Lung (tissue), 11 donors: ENCODE measurements at regions not wholly inside any gene's neighbourhood (a gene's known extent, or its start where the extent isn't known, plus 50 kb on each side); places are given as distances from the start of the nearest gene placed in this dataset.

Experiments used
- ATAC-seq: fragments of 200-7000 bp; cut with Tn5 transposase; one replicate; pipeline ENCODE4 v1.9.1; 2020; ENCODE audit warnings: moderate number of reproducible peaks; ENCODE audit not compliant: insufficient read depth, low FRiP score
- DNase-seq, 3 donors: peaks; one replicate each; pipeline ENCODE4 v3.0.0-alpha.2; 2013 to 2017
- H3K27ac ChIP-seq, 2 donors: one replicate each; pipeline ENCODE4 v1.5.1; 2013; ENCODE audit warnings: mild to moderate bottlenecking in 2 of 2, moderate library complexity in 2 of 2, control low read depth in 1 of 2, inconsistent platforms in 1 of 2, low read depth in 1 of 2, low read length in 1 of 2
- H3K27me3 ChIP-seq, 3 donors: one replicate each; pipeline ENCODE4 v1.5.1; 2013; ENCODE audit warnings: low read length in 2 of 3; ENCODE audit not compliant: control insufficient read depth in 3 of 3, insufficient read depth in 3 of 3
- H3K36me3 ChIP-seq, 4 donors: one replicate each; pipeline ENCODE4 v1.5.1; 2013; ENCODE audit warnings: low read length in 4 of 4, mild to moderate bottlenecking in 1 of 4, moderate library complexity in 1 of 4; ENCODE audit not compliant: control insufficient read depth in 4 of 4, insufficient read depth in 4 of 4
- H3K4me1 ChIP-seq, 5 donors: one replicate each; pipeline ENCODE4 v1.5.1; 2013; ENCODE audit warnings: low read length in 5 of 5, mild to moderate bottlenecking in 2 of 5, moderate library complexity in 1 of 5; ENCODE audit not compliant: control insufficient read depth in 5 of 5, insufficient read depth in 5 of 5
- H3K4me3 ChIP-seq: one replicate; pipeline ENCODE4 v1.5.1; 2013; ENCODE audit warnings: mild to moderate bottlenecking, control low read depth, moderate library complexity
- H3K9ac ChIP-seq, 2 donors: one replicate each; pipeline ENCODE4 v1.5.1; 2013; ENCODE audit warnings: low read length in 2 of 2, control low read depth in 1 of 2; ENCODE audit not compliant: insufficient read depth in 1 of 2
- H3K9me3 ChIP-seq, 4 donors: one replicate each; pipeline ENCODE4 v1.5.1; 2013; ENCODE audit warnings: low read length in 3 of 4, mild to moderate bottlenecking in 1 of 4, moderate library complexity in 1 of 4; ENCODE audit not compliant: control insufficient read depth in 4 of 4, insufficient read depth in 3 of 4
- CTCF ChIP-seq: IDR thresholded peaks from 2 replicates; pipeline ENCODE4 v1.5.1; 2012; ENCODE audit warnings: mild to moderate bottlenecking; ENCODE audit errors: control extremely low read depth, extremely low read depth
- WGBS, 2 donors: extraction: QIAGEN DNeasy Blood & Tissue Kit; methylation state at CpG; one replicate each; pipeline ENCODE4 v1.1.7; 2013; 5-methylcytosine and 5-hydroxymethylcytosine counted together
- donor health status: control.
- donor health status: control.
- donor health status: Bipolar disorder and iron deficiency.
- donor health status: healthy.
- donor health status: DM: yes; HTN: yes; CAD: no.

DNA sequence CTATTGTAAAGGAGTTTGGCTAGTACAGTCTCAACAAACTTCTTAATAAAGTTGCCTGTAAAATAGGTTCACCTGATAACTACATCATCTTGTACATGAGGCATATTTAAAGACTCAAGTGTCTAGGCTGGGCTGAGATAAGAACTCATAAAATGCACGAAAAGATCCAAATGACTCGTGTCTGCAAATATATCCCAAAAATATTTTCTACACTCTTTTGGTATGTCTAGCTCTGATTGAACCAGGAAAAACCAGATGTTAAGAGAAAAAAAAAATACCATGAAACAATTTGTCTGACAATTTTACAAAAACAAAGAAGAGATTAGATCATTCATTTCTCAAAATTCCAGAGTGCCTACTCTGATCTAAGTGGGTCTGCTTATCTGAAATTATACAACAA, 166.9 kb upstream of the OSR1 start:
- 53 to 67% methylated on average over 2 of the region's 2 CpGs for WGBS, 2 donors
- no peaks in the 10 kb centered on the region for H3K36me3 ChIP-seq
- no peaks in the 10 kb centered on the region for H3K9me3 ChIP-seq
- TF ChIP-seq CTCF = no peak
- peaks cover 0 to 24% (median 7%) of the 10 kb centered on the region in 5 donors for H3K4me1 ChIP-seq
- no peak overlapping the region for H3K4me3 ChIP-seq
- no peak for ATAC-seq
- no peak overlapping the region for H3K9ac ChIP-seq
- DNase-seq = no peak
- H3K27ac ChIP-seq = no peak overlapping the region
- no peaks in the 10 kb centered on the region for H3K27me3 ChIP-seq

DNA sequence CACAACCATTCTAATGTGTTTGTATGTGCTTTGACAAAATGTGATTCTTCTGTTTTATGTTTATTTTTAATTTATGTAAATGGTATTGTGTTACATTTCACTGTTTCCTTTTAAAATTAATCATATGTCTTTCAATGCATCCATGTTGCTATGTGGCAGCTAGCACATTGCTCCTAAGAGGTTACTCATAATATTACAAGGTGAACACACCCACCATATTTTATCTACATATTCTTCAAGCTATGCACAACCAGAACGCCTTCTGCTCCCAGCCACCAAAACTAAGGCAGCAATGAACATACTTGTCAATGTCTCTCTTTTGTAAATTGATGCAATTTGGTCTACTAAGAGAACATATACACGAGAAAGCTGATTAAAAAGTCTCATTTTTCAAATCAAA, 160.6 kb upstream of the OSR1 start:
- WGBS, 2 donors = 86 to 91% methylated on average over 2 of the region's 2 CpGs
- no peak for DNase-seq
- no peaks in the 10 kb centered on the region for H3K36me3 ChIP-seq
- no peak overlapping the region for H3K27ac ChIP-seq
- no peak overlapping the region for H3K4me3 ChIP-seq
- H3K9me3 ChIP-seq = peaks cover 0 to 3% (median 0%) of the 10 kb centered on the region in 4 donors
- no peaks in the 10 kb centered on the region for H3K27me3 ChIP-seq
- no peak for TF ChIP-seq CTCF
- ATAC-seq = no peak
- H3K9ac ChIP-seq = no peak overlapping the region
- no peaks in the 10 kb centered on the region for H3K4me1 ChIP-seq

GRCh38 chr2:19507137-19507536, 148.7 kb upstream of the OSR1 start:
- no peak for TF ChIP-seq CTCF
- Histone ChIP-seq H3K27me3 (no peaks in the 10 kb centered on the region), H3K9ac (no peak overlapping the region), H3K9me3 (no peaks in the 10 kb centered on the region), H3K4me1 (peaks cover 0 to 17% (median 0%) of the 10 kb centered on the region in 5 donors), H3K27ac (no peak overlapping the region), H3K4me3 (no peak overlapping the region), H3K36me3 (no peaks in the 10 kb centered on the region)
- ATAC-seq (no peak), DNase-seq (no peak)
- 80 to 93% methylated on average over 2 of the region's 2 CpGs for WGBS, 2 donors
